ENCODE measurements at regions not wholly inside any gene's neighbourhood (a gene's known extent, or its start where the extent isn't known, plus 50 kb on each side); places are given as distances from the start of the nearest gene placed in this dataset.
"Not testable (repeated sequence)": the region's sequence is repeated elsewhere in the genome, so short reads cannot be mapped to it uniquely, and the experiment has no call there.

DNA sequence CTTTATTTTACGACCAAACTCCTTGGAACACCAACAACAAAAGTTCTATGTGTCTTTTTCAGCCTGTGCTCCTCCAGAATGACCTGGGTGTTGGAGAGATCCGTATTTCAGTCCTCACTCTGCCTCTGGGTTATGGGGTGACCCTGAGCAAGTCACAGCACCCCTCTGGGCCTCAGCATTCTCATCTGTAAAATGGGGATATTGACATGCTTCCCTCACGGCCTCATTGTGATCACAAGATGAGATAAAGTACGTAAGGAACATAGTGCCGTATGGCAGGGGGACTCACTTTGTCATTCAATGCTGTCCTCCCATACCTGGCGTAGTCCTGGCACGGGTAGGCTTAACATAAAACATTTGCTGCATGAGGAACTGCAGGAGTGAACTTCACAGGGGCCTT, 123.0 kb upstream of the HAND1 start:
- DNase-seq (ENCODE audit: low read depth in 4 of 6, low spot score in 6 of 6), result no peak
- no peak overlapping the region for H3K4me3 ChIP-seq (ENCODE audit: low read depth, low read length)
- no peaks in the 10 kb centered on the region for H3K9me3 ChIP-seq (ENCODE audit: control insufficient read depth, insufficient read depth, low read length)
- H3K27me3 ChIP-seq (ENCODE audit: control insufficient read depth, insufficient read depth, low read length), result peaks cover 19% of the 10 kb centered on the region
- H3K27ac ChIP-seq (ENCODE audit: low read depth, low read length), result no peak overlapping the region
- WGBS (ENCODE audit: insufficient coverage), result 86% methylated on average over 7 of the region's 7 CpGs
- peaks cover 8% of the 10 kb centered on the region for H3K4me1 ChIP-seq (ENCODE audit: control insufficient read depth, insufficient read depth, low read length)
- no peaks in the 10 kb centered on the region for H3K36me3 ChIP-seq (ENCODE audit: control insufficient read depth, insufficient read depth, low read length)

DNA sequence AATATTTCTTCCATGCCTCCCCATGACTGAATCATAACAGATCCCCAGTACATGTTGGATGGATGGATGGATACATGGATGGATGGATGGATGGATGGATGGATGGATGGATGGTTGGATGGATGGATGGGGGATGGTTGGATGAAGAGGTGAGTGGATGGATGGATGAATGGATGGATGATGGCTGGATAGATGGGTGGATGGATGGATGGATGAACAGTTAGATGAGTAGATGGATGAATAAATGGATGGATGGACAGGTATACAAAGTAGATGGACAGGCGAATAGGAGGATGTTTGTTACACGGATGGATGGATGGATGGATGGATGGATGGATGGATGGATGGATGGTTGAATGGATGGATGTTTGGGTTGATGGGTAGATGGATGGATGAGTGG, 120.0 kb upstream of the HAND1 start:
- Histone ChIP-seq H3K27ac (ENCODE audit: low read depth, low read length) (no peak overlapping the region), H3K27me3 (ENCODE audit: control insufficient read depth, insufficient read depth, low read length) (peaks cover 5% of the 10 kb centered on the region), H3K4me3 (ENCODE audit: low read depth, low read length) (no peak overlapping the region), H3K4me1 (ENCODE audit: control insufficient read depth, insufficient read depth, low read length) (no peaks in the 10 kb centered on the region), H3K9me3 (ENCODE audit: control insufficient read depth, insufficient read depth, low read length) (no peaks in the 10 kb centered on the region), H3K36me3 (ENCODE audit: control insufficient read depth, insufficient read depth, low read length) (no peaks in the 10 kb centered on the region)
- WGBS (ENCODE audit: insufficient coverage), result 91% methylated on average over 2 of the region's 2 CpGs
- no peak for DNase-seq (ENCODE audit: low read depth in 4 of 6, low spot score in 6 of 6)

DNA sequence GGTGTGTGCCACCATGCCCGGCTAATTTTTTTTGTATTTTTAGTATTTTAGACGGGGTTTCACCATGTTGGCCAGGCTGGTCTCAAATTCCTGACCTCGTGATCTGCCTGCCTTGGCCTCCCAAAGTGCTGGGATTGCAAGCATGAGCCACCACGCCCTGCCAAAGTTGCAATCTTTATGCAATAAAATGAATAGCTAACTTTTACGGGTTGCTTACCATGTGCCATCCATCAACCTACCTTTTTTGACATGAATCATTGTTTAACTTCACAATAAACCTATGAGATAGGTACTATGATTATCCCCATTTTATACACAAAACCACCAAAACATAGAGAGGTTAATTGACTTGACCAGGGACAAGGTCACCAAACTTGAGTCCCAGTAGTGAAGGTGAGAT, 118.8 kb upstream of the HAND1 start:
- not testable (repeated sequence) for H3K4me1 ChIP-seq (ENCODE audit: control insufficient read depth, insufficient read depth, low read length); H3K9me3 ChIP-seq (ENCODE audit: control insufficient read depth, insufficient read depth, low read length); H3K36me3 ChIP-seq (ENCODE audit: control insufficient read depth, insufficient read depth, low read length); DNase-seq (ENCODE audit: low read depth in 4 of 6, low spot score in 6 of 6); H3K27ac ChIP-seq (ENCODE audit: low read depth, low read length); H3K27me3 ChIP-seq (ENCODE audit: control insufficient read depth, insufficient read depth, low read length); H3K4me3 ChIP-seq (ENCODE audit: low read depth, low read length)
- 100% methylated on average over 2 of the region's 5 CpGs for WGBS (ENCODE audit: insufficient coverage)

DNA sequence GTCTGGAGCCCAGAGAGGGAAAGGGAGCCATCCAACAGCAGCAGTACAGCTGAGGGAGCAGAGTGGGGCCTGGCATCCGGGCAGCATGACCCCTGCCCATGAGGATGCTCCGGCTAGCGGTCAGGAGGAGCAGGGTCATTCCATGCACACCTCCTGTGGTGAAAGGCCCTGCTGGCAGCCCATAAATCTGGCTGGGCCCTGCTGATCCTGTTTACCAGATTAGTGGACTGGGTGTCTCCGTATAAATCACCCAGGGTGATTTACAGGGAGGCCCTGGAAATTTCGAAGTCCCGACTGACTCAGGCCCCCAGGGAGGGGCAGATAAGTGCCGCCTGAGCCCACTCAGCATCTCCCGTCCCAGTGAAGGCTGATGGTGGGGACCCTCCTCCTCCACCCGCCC, 117.6 kb upstream of the HAND1 start:
- WGBS (ENCODE audit: insufficient coverage), result 49% methylated on average over 9 of the region's 9 CpGs
- no peaks in the 10 kb centered on the region for H3K27me3 ChIP-seq (ENCODE audit: control insufficient read depth, insufficient read depth, low read length)
- no peaks in the 10 kb centered on the region for H3K36me3 ChIP-seq (ENCODE audit: control insufficient read depth, insufficient read depth, low read length)
- no peak overlapping the region for H3K4me3 ChIP-seq (ENCODE audit: low read depth, low read length)
- no peak overlapping the region for H3K27ac ChIP-seq (ENCODE audit: low read depth, low read length)
- no peak for DNase-seq (ENCODE audit: low read depth in 4 of 6, low spot score in 6 of 6)
- no peaks in the 10 kb centered on the region for H3K4me1 ChIP-seq (ENCODE audit: control insufficient read depth, insufficient read depth, low read length)
- H3K9me3 ChIP-seq (ENCODE audit: control insufficient read depth, insufficient read depth, low read length), result no peaks in the 10 kb centered on the region

GRCh38 chr5:154593796-154594195, 115.8 kb upstream of the HAND1 start:
- Histone ChIP-seq H3K27ac (ENCODE audit: low read depth, low read length) (no peak overlapping the region), H3K36me3 (ENCODE audit: control insufficient read depth, insufficient read depth, low read length) (no peaks in the 10 kb centered on the region), H3K4me3 (ENCODE audit: low read depth, low read length) (no peak overlapping the region), H3K9me3 (ENCODE audit: control insufficient read depth, insufficient read depth, low read length) (no peaks in the 10 kb centered on the region), H3K27me3 (ENCODE audit: control insufficient read depth, insufficient read depth, low read length) (no peaks in the 10 kb centered on the region), H3K4me1 (ENCODE audit: control insufficient read depth, insufficient read depth, low read length) (no peaks in the 10 kb centered on the region)
- no peak for DNase-seq (ENCODE audit: low read depth in 4 of 6, low spot score in 6 of 6)

GRCh38 chr5:154593071-154593470, 115.0 kb upstream of the HAND1 start:
- Histone ChIP-seq H3K4me3 (ENCODE audit: low read depth, low read length) (no peak overlapping the region), H3K27ac (ENCODE audit: low read depth, low read length) (no peak overlapping the region), H3K36me3 (ENCODE audit: control insufficient read depth, insufficient read depth, low read length) (no peaks in the 10 kb centered on the region), H3K27me3 (ENCODE audit: control insufficient read depth, insufficient read depth, low read length) (no peaks in the 10 kb centered on the region), H3K9me3 (ENCODE audit: control insufficient read depth, insufficient read depth, low read length) (no peaks in the 10 kb centered on the region), H3K4me1 (ENCODE audit: control insufficient read depth, insufficient read depth, low read length) (no peaks in the 10 kb centered on the region)
- no peak for DNase-seq (ENCODE audit: low read depth in 4 of 6, low spot score in 6 of 6)
- WGBS (ENCODE audit: insufficient coverage), result no CpG with 5 or more reads among the region's 3 CpGs

DNA sequence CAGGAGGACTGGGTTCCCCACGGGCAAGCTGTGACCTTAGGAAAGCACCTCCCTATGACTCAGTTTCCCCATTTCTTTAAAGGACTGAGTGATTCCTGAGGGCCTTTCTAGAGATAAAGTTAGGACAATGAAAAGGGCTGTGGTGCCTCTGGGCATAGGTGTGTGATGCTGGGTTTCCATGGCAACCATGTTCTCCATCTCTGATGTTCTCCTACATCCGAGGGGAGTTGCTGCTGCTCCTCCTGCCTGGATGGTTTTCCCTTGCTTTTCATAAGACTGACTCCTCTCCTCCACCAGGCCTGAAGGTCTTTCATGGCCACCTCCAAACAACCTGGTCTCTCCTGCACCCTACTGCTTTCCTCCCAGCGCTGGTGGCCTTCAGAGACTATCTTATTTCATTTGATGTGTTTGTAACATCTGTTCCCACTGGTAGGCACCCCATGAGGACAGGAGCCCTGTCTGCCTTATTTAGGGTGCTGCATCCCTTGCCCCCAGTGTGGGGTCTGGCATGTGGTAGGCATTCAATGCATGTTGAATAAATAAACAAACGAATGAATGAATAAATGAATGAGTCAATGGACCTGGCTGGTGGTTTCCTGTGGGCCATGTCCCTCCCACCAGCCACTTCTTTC, 112.2 kb upstream of the HAND1 start:
- Histone ChIP-seq H3K27ac (ENCODE audit: low read depth, low read length) (no peak overlapping the region), H3K36me3 (ENCODE audit: control insufficient read depth, insufficient read depth, low read length) (no peaks in the 10 kb centered on the region), H3K9me3 (ENCODE audit: control insufficient read depth, insufficient read depth, low read length) (no peaks in the 10 kb centered on the region), H3K27me3 (ENCODE audit: control insufficient read depth, insufficient read depth, low read length) (no peaks in the 10 kb centered on the region), H3K4me1 (ENCODE audit: control insufficient read depth, insufficient read depth, low read length) (no peaks in the 10 kb centered on the region), H3K4me3 (ENCODE audit: low read depth, low read length) (no peak overlapping the region)
- WGBS (ENCODE audit: insufficient coverage), result 86% methylated on average over 2 of the region's 4 CpGs
- DNase-seq (ENCODE audit: low read depth in 4 of 6, low spot score in 6 of 6), result peak in 1 of 6 donors; percentile 18

- WGBS (ENCODE audit: insufficient coverage), result 100% methylated on average over 1 of the region's 4 CpGs
- Histone ChIP-seq H3K4me3 (ENCODE audit: low read depth, low read length) (no peak overlapping the region), H3K9me3 (ENCODE audit: control insufficient read depth, insufficient read depth, low read length) (no peaks in the 10 kb centered on the region), H3K4me1 (ENCODE audit: control insufficient read depth, insufficient read depth, low read length) (no peaks in the 10 kb centered on the region), H3K27ac (ENCODE audit: low read depth, low read length) (no peak overlapping the region), H3K36me3 (ENCODE audit: control insufficient read depth, insufficient read depth, low read length) (no peaks in the 10 kb centered on the region), H3K27me3 (ENCODE audit: control insufficient read depth, insufficient read depth, low read length) (no peaks in the 10 kb centered on the region)
- no peak for DNase-seq (ENCODE audit: low read depth in 4 of 6, low spot score in 6 of 6)
These were observed 111.5 kb upstream of the HAND1 start for GRCh38 chr5:154589511-154589910.

DNA sequence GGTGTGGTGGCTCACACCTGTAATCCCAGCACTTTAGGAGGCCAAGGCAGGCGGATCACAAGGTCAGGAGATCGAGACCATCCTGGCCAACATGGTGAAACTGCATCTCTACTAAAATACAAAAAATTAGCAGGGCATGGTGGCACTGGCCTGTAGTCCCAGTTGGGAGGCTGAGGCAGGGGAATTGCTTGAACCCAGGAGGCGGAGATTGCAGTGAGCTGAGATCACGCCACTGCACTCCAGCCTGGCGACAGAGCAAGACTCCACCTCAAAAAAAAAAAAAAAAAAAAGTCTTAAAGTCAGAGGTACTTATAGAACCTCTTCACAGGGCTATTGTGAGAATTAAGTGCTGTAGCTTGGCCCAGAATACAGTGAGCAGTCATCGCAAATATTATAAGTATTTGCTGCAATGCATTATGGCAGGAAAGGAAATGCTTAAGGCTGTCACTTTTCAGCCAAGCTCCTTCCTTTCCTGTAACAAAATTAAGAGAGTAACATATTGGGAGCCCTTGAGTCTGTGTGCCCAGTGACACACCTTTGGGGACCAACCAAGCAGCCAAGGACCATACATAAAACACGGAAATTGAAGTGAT, 110.9 kb upstream of the HAND1 start:
- DNase-seq (ENCODE audit: low read depth in 4 of 6, low spot score in 6 of 6); H3K36me3 ChIP-seq (ENCODE audit: control insufficient read depth, insufficient read depth, low read length); H3K9me3 ChIP-seq (ENCODE audit: control insufficient read depth, insufficient read depth, low read length); H3K4me3 ChIP-seq (ENCODE audit: low read depth, low read length); H3K27me3 ChIP-seq (ENCODE audit: control insufficient read depth, insufficient read depth, low read length); H3K27ac ChIP-seq (ENCODE audit: low read depth, low read length); H3K4me1 ChIP-seq (ENCODE audit: control insufficient read depth, insufficient read depth, low read length): not testable (repeated sequence)
- WGBS (ENCODE audit: insufficient coverage), result 100% methylated on average over 1 of the region's 7 CpGs

DNA sequence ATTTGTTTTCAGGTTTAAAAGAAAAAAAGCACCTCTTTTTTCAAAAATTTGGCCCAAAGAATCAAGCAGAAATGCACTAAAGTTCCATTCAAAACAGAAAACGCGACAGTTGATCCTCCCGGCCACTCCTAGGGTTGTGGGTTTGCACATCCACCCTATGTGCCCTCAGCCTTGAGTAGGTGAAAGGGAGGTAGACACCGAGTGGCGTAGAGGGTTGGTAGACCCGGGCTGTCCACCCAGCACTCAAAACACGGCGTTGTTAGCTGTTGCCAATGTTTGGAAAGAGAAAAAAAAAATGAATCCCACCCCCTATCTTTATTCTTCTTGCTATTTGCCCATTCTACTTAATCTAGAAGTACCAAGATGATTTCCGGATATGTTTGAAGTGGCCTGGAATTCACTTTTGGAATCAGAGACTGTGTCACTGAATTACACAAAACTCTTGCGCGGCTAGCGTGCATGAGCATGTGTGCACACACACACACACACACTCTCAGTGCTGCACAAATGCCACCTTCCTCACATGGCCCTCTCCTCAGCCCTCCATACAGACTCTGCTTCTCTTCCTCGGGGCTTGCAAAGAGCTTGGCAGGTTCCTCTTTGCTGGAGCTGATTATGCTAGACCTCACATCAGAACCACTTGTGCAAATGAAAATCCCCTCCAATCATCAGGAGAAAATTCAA, 110.2 kb upstream of the HAND1 start:
- H3K4me3 ChIP-seq (ENCODE audit: low read depth, low read length), result no peak overlapping the region
- H3K4me1 ChIP-seq (ENCODE audit: control insufficient read depth, insufficient read depth, low read length), result no peaks in the 10 kb centered on the region
- no peak for DNase-seq (ENCODE audit: low read depth in 4 of 6, low spot score in 6 of 6)
- no peaks in the 10 kb centered on the region for H3K9me3 ChIP-seq (ENCODE audit: control insufficient read depth, insufficient read depth, low read length)
- H3K27me3 ChIP-seq (ENCODE audit: control insufficient read depth, insufficient read depth, low read length), result no peaks in the 10 kb centered on the region
- WGBS (ENCODE audit: insufficient coverage), result 88% methylated on average over 7 of the region's 13 CpGs
- no peaks in the 10 kb centered on the region for H3K36me3 ChIP-seq (ENCODE audit: control insufficient read depth, insufficient read depth, low read length)
- no peak overlapping the region for H3K27ac ChIP-seq (ENCODE audit: low read depth, low read length)
